Smooth muscle cell (in vitro differentiated cells): ENCODE measurements at regions not wholly inside any gene's neighbourhood (a gene's known extent, or its start where the extent isn't known, plus 50 kb on each side); places are given as distances from the start of the nearest gene placed in this dataset.

Source experiments
- DNase-seq: peaks from one replicate; lab custom pipeline; 2025; ENCODE audit not compliant: unreplicated experiment; lab: John Stamatoyannopoulos, UW
- H2AFZ ChIP-seq: fragments of 200-600 bp; sonication (generic); 2 replicates; pipeline ENCODE4 v1.6.0; 2016; ENCODE audit warnings: antibody characterized with exemption, low read depth, mild to moderate bottlenecking
- H3F3A ChIP-seq: fragments of 200-600 bp; sonication (generic); 2 replicates; pipeline ENCODE4 v1.6.0; 2017; ENCODE audit warnings: antibody characterized with exemption, low read depth
- H3K27ac ChIP-seq: fragments of 200-600 bp; sonication (generic); 2 replicates; pipeline ENCODE4 v1.5.1; 2016; ENCODE audit warnings: low read depth, mild to moderate bottlenecking
- H3K27me3 ChIP-seq: fragments of 200-600 bp; sonication (generic); 2 replicates; pipeline ENCODE4 v1.6.1; 2016; ENCODE audit warnings: low read depth, mild to moderate bottlenecking
- H3K36me3 ChIP-seq: fragments of 200-600 bp; sonication (generic); 2 replicates; pipeline ENCODE4 v1.5.1; 2016; ENCODE audit warnings: low read depth
- H3K4me1 ChIP-seq: fragments of 200-600 bp; sonication (generic); 2 replicates; pipeline ENCODE4 v1.5.1; 2016; ENCODE audit warnings: low read depth
- H3K4me2 ChIP-seq: fragments of 200-600 bp; sonication (generic); 2 replicates; pipeline ENCODE4 v1.6.0; 2016; ENCODE audit warnings: mild to moderate bottlenecking
- H3K4me3 ChIP-seq: fragments of 200-600 bp; sonication (generic); 2 replicates; pipeline ENCODE4 v1.5.1; 2016; ENCODE audit warnings: mild to moderate bottlenecking
- H3K79me2 ChIP-seq: fragments of 200-600 bp; sonication (generic); 2 replicates; pipeline ENCODE4 v1.6.0; 2016; ENCODE audit warnings: low read depth, mild to moderate bottlenecking
- H3K9ac ChIP-seq: fragments of 200-600 bp; sonication (generic); 2 replicates; pipeline ENCODE4 v1.6.0; 2016; ENCODE audit warnings: low read depth
- H3K9me3 ChIP-seq: fragments of 200-600 bp; sonication (generic); replicated peaks from 2 replicates; pipeline ENCODE4 v1.5.1; 2016; ENCODE audit warnings: low read depth
- H4K20me1 ChIP-seq: fragments of 200-600 bp; sonication (generic); 2 replicates; pipeline ENCODE4 v1.6.0; 2016; ENCODE audit warnings: low read depth
- CTCF ChIP-seq: fragments of 200-600 bp; sonication (generic); IDR thresholded peaks from 2 replicates; pipeline ENCODE4 v1.5.1; 2017; ENCODE audit warnings: borderline replicate concordance, mild to moderate bottlenecking, antibody characterized with exemption; ENCODE audit not compliant: insufficient read depth, poor library complexity, severe bottlenecking
- WGBS: methylation state at CpG from one replicate; pipeline ENCODE4 v1.1.7; 2016; ENCODE audit warnings: low lambda C conversion rate; 5-methylcytosine and 5-hydroxymethylcytosine counted together

DNA sequence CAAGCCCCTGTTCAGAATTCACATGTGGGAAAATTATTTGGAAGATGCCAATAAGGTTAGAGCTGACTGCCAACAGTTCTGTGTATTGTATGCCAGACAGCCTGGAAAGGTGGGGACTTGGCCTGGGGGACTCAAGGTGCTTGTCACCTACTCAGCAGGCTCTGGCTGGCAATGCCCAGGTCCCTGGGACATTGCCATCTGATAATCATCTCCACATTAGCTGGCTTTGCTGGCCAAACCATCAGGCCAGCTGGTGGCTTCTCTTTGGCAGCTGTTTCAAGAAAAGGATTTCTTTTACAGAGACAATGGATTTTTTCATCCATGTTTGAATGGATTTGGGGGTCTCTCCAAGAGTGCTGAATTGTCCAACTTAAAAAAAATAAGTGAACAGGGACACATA, 165.2 kb downstream of the BRMS1L start:
- no peaks in the 10 kb centered on the region for H3K4me1 ChIP-seq
- no peaks in the 10 kb centered on the region for H3K9me3 ChIP-seq
- H3K4me3 ChIP-seq: no peak overlapping the region
- no peaks in the 10 kb centered on the region for H3F3A ChIP-seq
- H3K36me3 ChIP-seq: no peaks in the 10 kb centered on the region
- no peak overlapping the region for H3K4me2 ChIP-seq
- no peak overlapping the region for H3K27ac ChIP-seq
- no peak overlapping the region for H2AFZ ChIP-seq
- DNase-seq: no peak
- no peak overlapping the region for H3K9ac ChIP-seq
- TF ChIP-seq CTCF: no peak
- no peaks in the 10 kb centered on the region for H4K20me1 ChIP-seq
- no peaks in the 10 kb centered on the region for H3K27me3 ChIP-seq
- H3K79me2 ChIP-seq: no peaks in the 10 kb centered on the region

DNA sequence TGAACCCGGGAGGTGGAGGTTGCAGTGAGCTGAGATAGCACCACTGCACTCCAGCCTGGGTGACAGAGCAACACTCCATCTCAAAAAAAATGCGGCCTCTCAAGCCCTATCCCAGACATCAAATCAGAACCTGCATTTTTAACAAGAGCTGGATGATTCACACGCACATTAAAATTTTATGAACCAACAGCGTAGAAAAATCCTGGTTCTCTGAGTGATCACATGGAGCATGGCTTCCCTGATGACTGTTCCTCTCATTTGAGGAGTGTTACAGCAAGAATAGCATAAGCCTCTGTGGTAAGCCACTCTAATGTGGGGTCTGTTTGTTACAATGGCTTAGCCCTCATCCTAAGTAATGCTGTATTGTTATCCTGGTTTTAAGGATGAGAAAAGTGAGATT, 163.6 kb downstream of the BRMS1L start:
- WGBS: 82% methylated on average over 4 of the region's 4 CpGs
- Histone ChIP-seq H3K9ac (no peak overlapping the region), H2AFZ (no peak overlapping the region), H3K27me3 (no peaks in the 10 kb centered on the region), H3K4me1 (peaks cover 5% of the 10 kb centered on the region), H3K27ac (no peak overlapping the region), H3K4me3 (no peak overlapping the region), H3F3A (no peaks in the 10 kb centered on the region), H3K4me2 (no peak overlapping the region), H3K9me3 (no peaks in the 10 kb centered on the region), H3K36me3 (no peaks in the 10 kb centered on the region), H3K79me2 (no peaks in the 10 kb centered on the region), H4K20me1 (no peaks in the 10 kb centered on the region)
- no peak for TF ChIP-seq CTCF
- no peak for DNase-seq

DNA sequence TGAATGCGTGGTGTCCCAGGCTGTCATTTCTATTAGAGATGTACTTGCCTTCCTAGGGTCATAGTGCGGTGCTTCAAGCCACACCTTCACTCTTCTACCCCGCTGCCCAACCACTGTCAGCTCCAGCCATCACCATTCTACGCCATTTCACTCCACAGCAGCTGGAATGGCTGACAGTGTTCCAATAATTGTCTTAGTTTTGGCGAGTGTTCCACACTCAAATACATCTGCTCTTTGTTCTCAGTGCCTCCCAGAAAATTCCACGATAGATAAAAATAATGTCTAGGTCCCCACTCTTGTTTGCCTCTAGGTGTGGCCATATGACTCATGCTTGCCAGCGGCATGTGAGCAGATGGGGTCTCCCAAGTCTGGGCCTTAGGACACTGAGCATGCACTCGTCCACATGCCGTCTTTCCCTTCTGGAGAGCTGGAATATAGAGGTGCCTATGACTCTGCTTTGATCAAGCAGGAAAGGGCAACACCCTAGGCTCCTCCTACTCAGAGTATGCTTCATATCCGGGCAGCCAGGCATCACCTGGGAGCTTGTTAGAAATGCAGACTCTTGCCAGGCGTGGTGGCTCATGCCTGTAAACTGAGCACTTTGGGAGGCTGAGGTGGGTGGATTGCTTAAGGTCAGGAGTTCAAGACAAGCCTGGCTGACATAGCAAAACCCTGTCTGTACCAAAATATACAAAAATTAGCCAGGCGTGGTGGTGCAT, 163.0 kb downstream of the BRMS1L start:
- Histone ChIP-seq H3K4me2 (no peak overlapping the region), H3K9me3 (no peaks in the 10 kb centered on the region), H3K4me1 (peaks cover 5% of the 10 kb centered on the region), H3F3A (no peaks in the 10 kb centered on the region), H4K20me1 (no peaks in the 10 kb centered on the region), H3K4me3 (no peak overlapping the region), H3K9ac (no peak overlapping the region), H3K27me3 (no peaks in the 10 kb centered on the region), H3K36me3 (no peaks in the 10 kb centered on the region), H3K79me2 (no peaks in the 10 kb centered on the region), H3K27ac (no peak overlapping the region), H2AFZ (no peak overlapping the region)
- no peak for DNase-seq
- 93% methylated on average over 12 of the region's 12 CpGs for WGBS
- TF ChIP-seq CTCF: no peak

- H3F3A ChIP-seq: no peaks in the 10 kb centered on the region
- no peak overlapping the region for H3K4me2 ChIP-seq
- H3K79me2 ChIP-seq: no peaks in the 10 kb centered on the region
- no peak overlapping the region for H2AFZ ChIP-seq
- no peaks in the 10 kb centered on the region for H3K36me3 ChIP-seq
- H3K4me3 ChIP-seq: no peak overlapping the region
- no peak overlapping the region for H3K27ac ChIP-seq
- no peaks in the 10 kb centered on the region for H3K9me3 ChIP-seq
- H3K4me1 ChIP-seq: peaks cover 5% of the 10 kb centered on the region
- WGBS: 93% methylated on average over 7 of the region's 7 CpGs
- H4K20me1 ChIP-seq: no peaks in the 10 kb centered on the region
- no peaks in the 10 kb centered on the region for H3K27me3 ChIP-seq
- DNase-seq: no peak
- no peak overlapping the region for H3K9ac ChIP-seq
- TF ChIP-seq CTCF: no peak
These were observed 162.4 kb downstream of the BRMS1L start for GRCh38 chr14:35988550-35988949.
